NCI-H1417 (cell line): ENCODE measurements at regions not wholly inside any gene's neighbourhood (a gene's known extent, or its start where the extent isn't known, plus 50 kb on each side); places are given as distances from the start of the nearest gene placed in this dataset.
A peak's percentile ranks its signal among the peaks of the same experiment; 100 is the strongest.
"Not testable (repeated sequence)": the region's sequence is repeated elsewhere in the genome, so short reads cannot be mapped to it uniquely, and the experiment has no call there.

ENCODE experiments used
- DNase-seq, 3 experiments: peaks; one replicate each; lab custom pipeline; 2025; lab: John Stamatoyannopoulos, UW

- no peak for DNase-seq
Measured at GRCh38 chr3:104126864-104127553, 1239.7 kb upstream of the ALCAM start.

GRCh38 chr3:104127830-104128229, 1238.9 kb upstream of the ALCAM start:
- no peak for DNase-seq

GRCh38 chr3:104132566-104133403, 1233.9 kb upstream of the ALCAM start:
- DNase-seq, result no peak

GRCh38 chr3:104133630-104134029, 1233.1 kb upstream of the ALCAM start:
- no peak for DNase-seq

- no peak for DNase-seq
Measured at GRCh38 chr3:104137116-104137515, 1229.6 kb upstream of the ALCAM start.

GRCh38 chr3:104145164-104145563, 1221.5 kb upstream of the ALCAM start:
- DNase-seq, result no peak

- no peak for DNase-seq
Measured at GRCh38 chr3:104149154-104149553, 1217.6 kb upstream of the ALCAM start.

- DNase-seq, result no peak
Measured at GRCh38 chr3:104150724-104151123, 1216.0 kb upstream of the ALCAM start.

GRCh38 chr3:104154896-104155295, 1211.8 kb upstream of the ALCAM start:
- DNase-seq, result no peak

GRCh38 chr3:104165866-104166265, 1200.8 kb upstream of the ALCAM start:
- DNase-seq, result no peak

- DNase-seq, result no peak
Measured at GRCh38 chr3:104168386-104168785, 1198.3 kb upstream of the ALCAM start.

GRCh38 chr3:104175696-104176095, 1191.0 kb upstream of the ALCAM start:
- peak in 2 of 3 experiments; percentile 7 to 68 for DNase-seq

GRCh38 chr3:104176706-104177105, 1190.0 kb upstream of the ALCAM start:
- no peak for DNase-seq

- no peak for DNase-seq
Measured at GRCh38 chr3:104178680-104179079, 1188.0 kb upstream of the ALCAM start.

- DNase-seq, result no peak
Measured at GRCh38 chr3:104180906-104181305, 1185.8 kb upstream of the ALCAM start.

- no peak for DNase-seq
Measured at GRCh38 chr3:104190681-104191080, 1176.0 kb upstream of the ALCAM start.

- no peak for DNase-seq
Measured at GRCh38 chr3:104198131-104198530, 1168.6 kb upstream of the ALCAM start.

- peak; percentile 14 to 69 (median 32) for DNase-seq
Measured at GRCh38 chr3:104206925-104207324, 1159.8 kb upstream of the ALCAM start.

- no peak for DNase-seq
Measured at GRCh38 chr3:104214277-104214676, 1152.4 kb upstream of the ALCAM start.

- no peak for DNase-seq
Measured at GRCh38 chr3:104214937-104215336, 1151.8 kb upstream of the ALCAM start.

- not testable (repeated sequence) for DNase-seq
Measured at GRCh38 chr3:104219046-104219445, 1147.7 kb upstream of the ALCAM start.

- DNase-seq, result no peak
Measured at GRCh38 chr3:104234442-104235194, 1132.1 kb upstream of the ALCAM start.
